Upper lobe of left lung (tissue), 4 donors: ENCODE measurements at regions not wholly inside any gene's neighbourhood (a gene's known extent, or its start where the extent isn't known, plus 50 kb on each side); places are given as distances from the start of the nearest gene placed in this dataset.

Experiments used
- POLR2A ChIP-seq, 4 donors: fragments of 450-650 bp; IDR thresholded peaks; one replicate each; pipeline ENCODE4 v1.5.1; 2016 to 2017; ENCODE audit warnings: antibody characterized with exemption in 4 of 4, mild to moderate bottlenecking in 2 of 4
- POLR2AphosphoS5 ChIP-seq, 2 donors: sonication (generic); formaldehyde crosslinking; IDR thresholded peaks; one replicate each; pipeline ENCODE4 v1.5.1; 2017; ENCODE audit warnings: antibody characterized with exemption in 2 of 2
- TF ChIP-seq, protein P1 (sequence below), 6 experiments: fragments of 450-650 bp in 4 of 6; fragments of 200-600 bp in 2 of 6; sonication (generic) in 2 of 6; IDR thresholded peaks; one replicate each; pipeline ENCODE4 v1.5.1; 2016 to 2019; ENCODE audit warnings: antibody characterized with exemption in 6 of 6

DNA sequence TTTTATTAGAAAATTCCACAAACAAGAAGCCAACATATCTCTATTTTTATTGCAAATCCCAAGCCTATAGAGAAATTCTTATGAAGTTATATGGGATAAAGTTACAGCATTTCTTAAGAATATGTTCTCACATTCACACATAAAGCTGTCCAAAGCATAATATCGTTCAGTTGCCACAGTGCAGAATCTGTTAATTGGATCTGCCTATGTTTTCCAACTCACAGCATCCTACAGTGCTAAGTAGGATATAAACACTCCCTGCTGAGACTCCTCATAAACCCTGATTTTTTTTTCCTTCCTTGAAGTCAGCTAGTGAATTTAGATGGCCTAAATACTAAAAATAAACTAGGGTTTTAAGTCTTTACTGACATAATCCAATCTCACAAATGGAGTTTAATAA lies 307.9 kb downstream of the PDGFC start:
- TF ChIP-seq POLR2A (IDR thresholded peaks at IDR 0.05) = no peak
- TF ChIP-seq, protein P1, sequence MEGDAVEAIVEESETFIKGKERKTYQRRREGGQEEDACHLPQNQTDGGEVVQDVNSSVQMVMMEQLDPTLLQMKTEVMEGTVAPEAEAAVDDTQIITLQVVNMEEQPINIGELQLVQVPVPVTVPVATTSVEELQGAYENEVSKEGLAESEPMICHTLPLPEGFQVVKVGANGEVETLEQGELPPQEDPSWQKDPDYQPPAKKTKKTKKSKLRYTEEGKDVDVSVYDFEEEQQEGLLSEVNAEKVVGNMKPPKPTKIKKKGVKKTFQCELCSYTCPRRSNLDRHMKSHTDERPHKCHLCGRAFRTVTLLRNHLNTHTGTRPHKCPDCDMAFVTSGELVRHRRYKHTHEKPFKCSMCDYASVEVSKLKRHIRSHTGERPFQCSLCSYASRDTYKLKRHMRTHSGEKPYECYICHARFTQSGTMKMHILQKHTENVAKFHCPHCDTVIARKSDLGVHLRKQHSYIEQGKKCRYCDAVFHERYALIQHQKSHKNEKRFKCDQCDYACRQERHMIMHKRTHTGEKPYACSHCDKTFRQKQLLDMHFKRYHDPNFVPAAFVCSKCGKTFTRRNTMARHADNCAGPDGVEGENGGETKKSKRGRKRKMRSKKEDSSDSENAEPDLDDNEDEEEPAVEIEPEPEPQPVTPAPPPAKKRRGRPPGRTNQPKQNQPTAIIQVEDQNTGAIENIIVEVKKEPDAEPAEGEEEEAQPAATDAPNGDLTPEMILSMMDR (IDR thresholded peaks at IDR 0.05) = no peak
- no peak for TF ChIP-seq POLR2AphosphoS5 (IDR thresholded peaks at IDR 0.05)
